DMS153 treated with DMSO at 0.1 percent for 48 hours (cell line): ENCODE measurements at regions not wholly inside any gene's neighbourhood (a gene's known extent, or its start where the extent isn't known, plus 50 kb on each side); places are given as distances from the start of the nearest gene placed in this dataset.

Source experiments
- DNase-seq: peaks from one replicate; lab custom pipeline; 2025; ENCODE audit not compliant: unreplicated experiment; lab: John Stamatoyannopoulos, UW

DNA sequence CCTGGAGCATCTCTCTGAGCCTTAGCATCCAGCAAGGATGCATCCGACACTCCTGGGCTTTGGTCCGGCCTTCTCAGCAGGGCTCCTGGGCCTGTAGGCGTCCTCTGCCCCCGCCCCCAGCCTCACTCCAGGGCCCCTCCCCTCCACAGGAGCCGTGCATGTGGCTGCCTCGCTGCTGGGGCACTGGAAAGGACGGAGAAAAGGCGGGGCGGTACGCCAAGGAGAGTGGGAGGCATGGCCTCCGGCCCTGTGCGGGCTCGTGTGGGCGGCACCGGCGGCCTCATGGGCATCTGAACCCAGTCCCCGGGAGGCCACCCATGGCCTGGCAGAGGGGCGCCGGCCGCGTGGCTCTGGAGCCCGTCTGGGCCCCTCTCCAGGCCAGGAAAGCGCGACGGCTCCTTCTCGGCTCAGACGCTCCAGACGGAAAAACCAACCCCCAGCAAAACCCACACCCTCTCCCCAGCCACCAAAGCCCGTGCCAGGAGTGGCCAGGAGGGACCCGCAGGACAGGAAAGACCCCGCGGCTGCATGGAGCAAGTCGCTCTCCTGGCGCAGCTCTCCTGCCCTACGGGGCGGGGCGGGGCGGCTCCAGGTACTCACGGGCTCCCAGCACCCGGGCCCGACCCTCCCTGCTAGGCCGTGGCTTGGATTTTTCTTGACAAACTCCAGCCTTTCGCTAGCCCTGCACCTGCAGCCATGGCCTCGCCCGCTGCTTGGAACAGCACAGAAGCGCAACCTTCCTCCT, 419.9 kb downstream of the QKI start:
- no peak for DNase-seq

DNA sequence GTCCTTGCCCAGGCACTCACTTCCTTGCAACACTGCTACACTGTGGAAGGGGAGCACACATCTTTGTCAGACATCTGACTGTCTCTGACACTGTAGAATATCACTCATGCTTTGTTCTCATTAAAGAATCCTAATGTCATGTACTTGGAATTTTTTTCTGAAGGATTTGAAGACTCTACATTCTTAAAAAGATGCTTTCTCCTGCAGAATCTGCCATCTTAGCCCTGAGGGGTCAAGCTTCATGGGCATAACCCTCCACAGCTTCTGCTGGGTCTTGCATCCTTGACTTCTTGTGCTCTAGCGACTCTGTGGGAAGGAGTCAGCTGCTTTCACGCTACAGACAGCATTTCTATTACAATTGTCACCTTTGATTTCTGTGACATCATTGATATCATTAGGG, 417.2 kb downstream of the QKI start:
- DNase-seq = no peak

DNA sequence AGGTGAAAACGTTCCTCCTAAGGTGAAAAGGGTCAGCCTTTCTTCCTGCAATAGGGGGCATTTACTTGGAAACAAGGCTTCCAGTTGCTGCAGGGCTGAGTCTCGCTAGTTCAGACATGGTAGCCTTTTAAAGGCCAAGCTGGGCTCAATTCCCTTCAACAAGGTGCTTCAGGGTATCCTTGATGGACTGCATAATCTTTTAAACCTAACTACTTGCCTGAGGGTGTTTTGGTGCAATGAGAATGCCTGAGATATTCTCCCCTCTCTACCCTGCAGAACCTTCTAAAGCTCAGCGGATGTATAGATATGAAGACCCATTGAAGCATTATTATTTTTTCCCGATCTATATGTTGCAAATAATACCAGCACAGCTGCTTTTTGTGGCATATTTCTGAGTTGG, 416.1 kb downstream of the QKI start:
- no peak for DNase-seq

DNA sequence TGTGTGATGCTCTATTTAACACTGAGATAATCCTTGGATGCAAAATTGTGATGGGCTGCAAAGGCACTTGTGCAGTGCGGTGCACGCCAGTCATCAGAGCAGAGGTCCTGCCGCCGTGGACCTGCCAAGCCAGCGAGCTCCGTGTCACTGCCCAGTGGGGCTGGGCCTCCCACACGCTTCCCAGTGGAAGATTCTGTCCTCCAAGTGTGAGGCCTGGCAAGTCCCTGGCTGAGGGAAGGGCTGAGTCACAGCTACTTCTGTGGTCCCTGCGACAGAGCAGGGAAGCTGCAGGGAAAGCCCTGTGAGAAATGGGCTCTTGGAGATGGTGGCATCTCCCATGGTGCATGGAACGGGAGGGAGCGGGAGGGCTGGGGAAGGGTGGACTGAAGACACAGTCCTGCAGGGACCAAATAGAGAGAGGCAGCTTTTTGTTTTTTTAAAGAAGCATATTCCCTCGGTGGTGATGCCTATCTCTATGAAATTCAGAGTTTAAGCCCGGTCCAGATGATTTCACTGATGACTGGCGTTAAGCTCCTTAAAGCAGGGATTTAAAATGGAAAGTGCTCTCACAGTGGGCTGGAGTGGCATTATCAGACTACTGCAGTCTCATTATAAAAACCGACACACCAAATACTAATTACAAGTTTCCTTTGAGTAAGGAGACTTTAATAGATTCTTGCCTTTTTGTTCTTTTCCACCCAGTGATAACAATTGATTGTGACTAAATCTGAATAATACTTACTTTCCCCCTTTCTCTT, 413.7 kb downstream of the QKI start:
- DNase-seq = no peak

DNA sequence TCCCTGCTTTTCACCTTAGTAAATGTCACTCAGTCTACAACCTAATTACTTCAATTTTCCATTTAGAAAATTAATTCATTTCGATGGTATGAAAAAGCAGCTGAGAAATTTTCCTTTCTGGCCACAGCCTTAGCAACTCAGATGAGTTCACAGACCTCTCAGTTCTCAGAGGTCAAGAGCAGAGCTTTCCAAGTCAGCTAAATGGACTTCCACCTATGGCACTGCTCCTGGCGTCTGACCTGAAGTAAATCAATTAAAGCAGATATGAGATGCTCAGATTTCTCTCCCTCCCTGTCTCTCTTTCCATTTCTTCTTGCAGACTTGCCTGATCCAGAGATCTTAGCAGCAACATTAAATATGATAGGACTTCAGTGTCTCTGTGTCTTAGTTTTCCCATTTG, 412.6 kb downstream of the QKI start:
- no peak for DNase-seq

DNA sequence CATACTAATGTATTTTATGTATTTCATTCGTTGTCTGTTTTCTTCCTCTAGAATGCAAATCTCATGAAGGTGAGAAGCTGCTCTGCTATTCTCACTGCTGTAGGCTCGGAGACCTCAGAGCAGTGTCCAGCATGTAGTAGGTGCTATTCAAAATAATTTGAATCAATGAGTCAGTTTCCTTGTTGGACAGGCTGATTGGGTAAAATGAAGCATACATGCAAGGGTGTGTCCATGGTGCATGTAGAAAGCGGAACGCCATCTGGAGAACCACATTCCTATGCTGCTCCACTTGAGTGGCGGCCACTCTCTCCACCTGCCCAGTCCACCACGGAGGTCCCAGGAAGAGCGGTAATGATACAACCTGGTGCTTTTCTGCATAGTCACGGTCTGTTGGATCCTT, 412.1 kb downstream of the QKI start:
- no peak for DNase-seq

DNA sequence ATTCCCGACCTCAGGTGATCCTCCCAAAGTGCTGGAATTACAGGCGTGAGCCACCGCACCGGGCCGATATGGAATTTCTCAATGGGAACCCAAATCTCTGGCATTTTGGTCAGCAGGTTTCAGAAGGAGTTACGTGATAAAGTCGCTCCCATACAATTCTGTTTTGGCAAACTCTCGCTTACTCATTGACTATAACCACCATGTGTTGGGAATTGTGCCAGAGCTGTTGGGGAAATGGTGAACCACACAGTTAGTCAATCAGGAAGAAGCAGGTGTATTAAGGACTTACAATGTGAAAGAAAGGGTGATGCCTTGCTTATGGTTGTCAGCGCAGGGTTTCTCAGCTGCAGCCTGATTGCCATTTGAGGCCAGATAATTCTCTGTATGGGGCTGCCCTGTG, 410.5 kb downstream of the QKI start:
- DNase-seq = no peak

DNA sequence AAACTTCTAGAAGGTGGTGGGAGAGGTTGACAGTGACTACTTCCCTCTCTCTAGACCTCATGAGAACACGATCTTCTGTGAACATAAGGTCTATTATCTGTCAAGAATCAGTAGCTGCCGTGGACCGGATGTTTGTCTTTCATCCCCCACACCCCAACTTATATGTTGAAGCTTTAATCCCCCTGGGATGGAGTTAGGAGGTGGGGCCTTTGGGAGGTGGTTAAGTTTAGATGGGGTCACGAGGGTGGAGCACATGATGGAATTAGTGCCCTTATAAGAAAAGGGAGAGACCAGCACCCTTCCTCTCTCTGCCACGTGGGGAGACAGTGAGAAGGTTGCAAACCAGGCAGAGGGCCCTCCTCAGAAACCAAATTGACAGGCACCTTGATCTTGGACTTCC, 409.1 kb downstream of the QKI start:
- DNase-seq = no peak

DNA sequence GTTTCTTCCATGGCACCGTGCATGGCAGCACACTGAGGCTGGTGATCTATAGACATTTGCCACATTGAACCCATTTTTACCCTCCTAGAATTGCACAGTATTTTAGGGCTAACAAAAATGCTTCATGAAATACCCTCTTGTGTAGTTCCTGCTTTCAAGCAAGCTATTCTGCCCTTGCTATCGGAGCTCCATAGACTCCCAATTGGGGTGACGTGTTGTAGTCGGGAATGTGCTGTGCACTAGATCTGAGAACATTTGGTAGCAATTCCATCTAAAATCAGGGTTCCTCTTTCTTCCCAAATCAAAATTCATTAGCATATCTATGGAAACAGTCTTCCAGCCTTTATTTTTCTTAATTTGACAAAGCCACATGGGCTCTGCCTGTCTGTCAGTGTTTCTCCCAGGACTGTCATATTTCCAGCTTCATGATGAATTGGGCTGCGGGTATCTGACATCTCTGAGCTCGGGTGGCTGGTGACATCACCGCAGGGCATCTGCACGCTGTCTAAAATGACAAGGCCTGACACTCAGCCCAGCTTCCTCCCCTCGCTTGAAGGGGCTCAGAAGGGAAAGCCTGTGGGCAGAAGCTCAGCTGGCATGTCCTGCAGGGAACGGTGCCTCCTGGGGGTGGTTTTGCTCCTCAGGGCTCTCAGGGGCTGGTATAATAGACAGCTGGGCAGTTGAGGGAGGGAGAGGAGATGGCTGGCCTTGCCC, 406.4 kb downstream of the QKI start:
- no peak for DNase-seq

DNA sequence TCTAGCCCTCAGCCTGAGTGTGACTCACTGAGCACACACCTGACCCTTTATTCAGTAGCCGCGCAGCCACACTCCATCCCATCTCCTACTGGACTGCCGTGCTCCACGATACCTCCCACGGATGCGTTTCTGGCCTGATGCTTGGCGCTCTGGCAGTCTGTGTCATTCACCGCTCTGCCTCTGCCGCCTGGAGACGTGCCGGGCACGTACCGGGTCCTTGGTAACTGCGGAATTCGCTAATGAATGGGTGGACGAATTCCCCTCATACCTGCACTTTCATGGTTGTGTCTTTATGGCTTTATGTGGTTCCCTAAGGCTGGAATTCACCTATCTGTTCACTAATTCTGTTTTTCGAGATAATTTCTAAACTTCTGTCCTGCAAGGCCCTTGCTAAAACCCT, 405.7 kb downstream of the QKI start:
- DNase-seq = no peak

DNA sequence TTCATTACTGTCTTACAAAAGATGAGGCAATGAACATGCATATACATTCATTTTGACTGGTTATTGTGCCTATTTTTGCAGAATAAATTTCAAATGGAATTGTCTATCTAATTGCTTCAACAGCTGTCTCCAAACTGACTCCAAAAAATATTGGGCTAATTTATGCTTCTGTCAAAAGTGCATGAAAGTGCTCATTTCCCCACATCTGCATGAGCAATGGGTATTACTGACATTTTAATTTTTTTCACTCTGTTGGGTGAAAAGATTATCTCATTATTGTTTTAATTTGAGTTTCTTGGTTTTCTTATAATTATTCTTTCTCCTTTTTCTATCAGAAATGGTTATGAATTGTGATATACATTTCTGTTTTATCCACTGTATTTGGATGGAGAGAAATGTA, 404.2 kb downstream of the QKI start:
- no peak for DNase-seq

DNA sequence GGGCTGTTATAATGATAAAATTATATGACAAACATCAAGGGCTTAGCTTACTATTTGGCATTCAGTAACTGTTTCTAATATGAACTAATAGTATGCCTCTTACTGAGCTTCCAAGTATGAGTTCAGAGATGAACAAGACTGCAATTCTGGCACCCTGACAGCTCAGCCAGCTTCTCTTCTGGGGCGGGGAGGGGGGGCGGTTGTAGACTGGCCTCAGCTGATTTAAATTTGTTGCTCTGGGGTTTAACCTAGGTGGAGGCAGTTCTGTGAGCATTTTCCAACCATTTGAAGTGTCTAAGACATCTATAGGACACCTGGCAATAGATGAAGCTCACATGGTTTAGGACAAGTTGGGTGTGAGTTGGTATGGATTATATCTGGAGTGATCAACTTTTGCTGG, 401.9 kb downstream of the QKI start:
- no peak for DNase-seq

DNA sequence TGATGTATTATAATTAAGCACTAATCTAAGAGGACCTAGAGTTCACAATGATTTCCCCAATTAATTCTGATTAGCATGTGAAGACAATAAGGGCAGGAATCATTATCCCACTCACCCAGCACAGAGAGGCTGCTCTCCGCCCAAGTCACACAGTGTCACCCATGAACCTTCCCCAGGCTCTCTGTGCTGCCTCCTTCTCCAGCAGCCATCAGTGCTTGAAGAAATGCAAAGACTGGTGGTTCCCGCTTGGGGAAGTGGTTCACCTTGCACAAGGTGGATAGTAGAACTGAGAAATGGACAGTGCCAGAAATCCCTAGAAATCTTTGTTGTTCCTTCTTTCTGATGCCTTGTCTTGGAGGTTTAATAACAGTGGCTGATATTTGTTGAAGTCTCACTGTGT, 401.3 kb downstream of the QKI start:
- DNase-seq = no peak

DNA sequence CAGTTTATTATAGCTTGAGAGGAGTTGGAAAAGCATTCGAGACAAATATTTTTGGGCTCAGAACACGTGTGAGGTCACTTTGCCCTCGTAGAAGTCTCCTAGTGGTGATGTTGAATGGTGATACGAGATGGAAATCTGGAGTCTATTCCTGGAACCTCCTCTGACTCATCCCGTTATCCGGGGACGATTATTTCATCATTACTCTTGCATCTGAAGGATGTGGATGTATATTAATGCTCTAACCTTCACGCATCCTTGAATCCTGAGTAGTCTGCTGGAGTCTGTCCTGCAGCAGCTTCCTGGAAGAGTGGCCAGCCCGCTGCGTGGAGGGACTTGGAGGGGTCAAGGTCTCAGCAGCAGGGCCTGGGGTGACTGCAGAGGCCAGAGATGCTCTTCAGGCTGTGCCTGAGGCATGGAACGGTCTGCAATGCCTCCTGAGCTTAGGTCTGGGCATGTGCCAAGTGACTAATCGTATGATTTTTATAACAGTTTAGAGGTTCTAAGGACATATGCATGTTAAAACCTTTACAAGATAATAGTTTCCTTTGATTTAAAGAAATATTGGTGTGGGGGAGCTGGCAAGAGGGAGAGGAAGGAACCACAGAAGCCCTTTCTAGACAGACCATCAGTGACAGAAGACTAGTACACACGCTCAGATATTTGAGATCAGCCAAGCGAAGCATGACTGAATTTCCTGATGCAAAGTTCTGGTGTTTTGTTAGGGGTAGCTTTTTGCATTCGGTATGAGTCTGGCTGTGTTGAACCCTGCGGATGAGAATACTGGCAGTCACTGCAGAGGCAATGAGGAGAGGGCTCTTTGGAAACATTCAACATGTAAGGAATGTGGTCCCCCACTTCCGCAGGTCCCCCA, 400.2 kb downstream of the QKI start:
- no peak for DNase-seq

DNA sequence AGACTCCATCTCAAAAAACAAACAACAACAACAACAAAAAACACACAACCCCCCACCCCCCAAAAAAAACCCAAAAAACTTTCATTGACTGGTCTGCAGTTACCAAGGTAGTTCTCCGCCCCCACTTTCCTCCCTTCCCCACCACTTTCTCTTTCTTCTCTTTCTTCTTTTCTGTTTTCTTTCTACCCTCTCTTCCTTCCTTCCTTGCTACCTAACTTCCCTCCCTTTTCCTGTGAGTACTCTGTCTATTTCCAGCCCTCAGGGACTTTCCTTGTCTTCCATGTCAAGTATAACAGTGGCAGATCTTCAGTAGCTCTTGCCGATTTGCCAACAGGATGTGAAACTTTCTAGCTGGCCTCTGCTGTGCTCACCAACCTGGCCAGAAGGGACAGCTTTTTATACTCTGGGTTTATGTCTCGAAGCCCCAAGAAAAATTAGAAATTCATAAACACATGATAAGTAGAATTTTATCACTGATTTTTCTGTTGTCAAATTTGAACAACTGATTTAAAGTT, 399.5 kb downstream of the QKI start:
- no peak for DNase-seq

DNA sequence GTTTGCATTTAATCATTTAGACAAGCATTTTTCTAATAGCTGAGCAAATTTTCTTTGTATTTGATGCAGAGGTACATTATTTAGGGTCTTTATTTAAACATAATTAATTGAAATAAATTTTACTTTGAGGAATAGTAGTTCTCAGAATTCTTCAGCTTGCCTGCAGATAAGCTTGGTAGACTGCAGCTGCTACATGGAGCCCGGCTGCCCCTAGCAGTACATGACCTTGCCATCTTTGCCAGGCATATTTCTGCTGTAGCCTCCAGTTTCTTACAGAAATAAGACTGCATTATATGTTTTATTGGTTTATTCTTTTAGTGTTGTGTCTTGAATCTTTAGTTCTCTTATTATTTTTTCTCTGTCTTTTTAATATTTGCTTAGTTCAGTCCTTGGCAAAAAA, 396.8 kb downstream of the QKI start:
- no peak for DNase-seq

DNA sequence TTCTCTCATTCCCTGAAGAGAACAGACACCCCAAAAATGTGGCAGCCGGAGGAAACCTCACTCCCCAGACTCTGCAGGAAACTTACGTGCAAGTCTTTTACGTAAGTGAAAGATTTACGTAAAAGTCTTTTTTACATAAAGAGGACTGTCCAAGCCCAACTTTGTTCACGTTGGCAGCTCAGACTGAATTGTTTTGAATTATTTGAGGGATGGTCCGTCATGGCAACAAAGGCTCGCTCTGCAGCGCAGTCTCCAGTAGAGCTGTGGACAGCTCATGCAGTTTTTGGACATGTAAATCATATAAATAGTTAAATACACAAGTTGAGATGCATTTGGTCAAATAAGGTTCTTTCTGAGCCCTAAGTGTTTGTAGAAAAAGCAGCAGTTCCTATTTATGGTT, 394.8 kb downstream of the QKI start:
- DNase-seq = no peak

DNA sequence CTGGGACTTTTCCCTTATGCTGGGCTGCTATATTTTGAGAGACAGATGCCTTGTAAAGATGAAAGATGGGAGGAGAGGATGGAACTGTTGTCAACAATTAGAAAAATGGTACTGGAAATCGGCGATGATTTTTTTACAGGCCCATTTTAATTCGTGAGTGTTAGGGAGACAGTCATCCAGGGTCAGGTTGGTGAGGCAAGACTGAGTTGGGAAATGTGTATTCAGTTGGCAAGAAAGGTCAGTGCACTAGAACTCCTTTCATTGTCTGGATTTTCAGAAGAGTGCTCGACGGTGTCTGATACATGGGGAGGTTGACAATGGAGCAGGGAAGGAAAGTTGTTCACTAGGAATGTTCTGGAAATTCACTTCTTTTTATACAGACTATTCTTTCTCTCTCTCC, 394.4 kb downstream of the QKI start:
- DNase-seq = no peak

DNA sequence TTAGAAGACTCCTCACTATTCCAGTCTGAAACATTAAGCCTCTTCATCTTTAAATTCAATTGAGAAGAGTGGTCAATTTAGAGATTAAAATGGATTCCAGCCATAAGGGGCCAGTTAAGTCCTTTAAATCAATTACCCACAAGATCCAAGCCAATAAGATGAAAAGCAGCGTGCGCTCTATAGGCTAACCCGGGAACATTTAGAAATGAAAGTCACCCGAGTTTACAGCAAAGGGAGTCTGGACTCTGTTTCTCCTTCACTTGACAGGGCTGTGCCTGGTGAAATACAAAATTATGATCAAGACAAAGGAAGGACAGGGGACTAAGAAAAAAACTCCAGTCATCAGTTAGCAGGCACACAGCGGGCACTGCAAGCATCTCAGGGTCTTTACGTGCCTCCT, 393.7 kb downstream of the QKI start:
- DNase-seq = no peak

DNA sequence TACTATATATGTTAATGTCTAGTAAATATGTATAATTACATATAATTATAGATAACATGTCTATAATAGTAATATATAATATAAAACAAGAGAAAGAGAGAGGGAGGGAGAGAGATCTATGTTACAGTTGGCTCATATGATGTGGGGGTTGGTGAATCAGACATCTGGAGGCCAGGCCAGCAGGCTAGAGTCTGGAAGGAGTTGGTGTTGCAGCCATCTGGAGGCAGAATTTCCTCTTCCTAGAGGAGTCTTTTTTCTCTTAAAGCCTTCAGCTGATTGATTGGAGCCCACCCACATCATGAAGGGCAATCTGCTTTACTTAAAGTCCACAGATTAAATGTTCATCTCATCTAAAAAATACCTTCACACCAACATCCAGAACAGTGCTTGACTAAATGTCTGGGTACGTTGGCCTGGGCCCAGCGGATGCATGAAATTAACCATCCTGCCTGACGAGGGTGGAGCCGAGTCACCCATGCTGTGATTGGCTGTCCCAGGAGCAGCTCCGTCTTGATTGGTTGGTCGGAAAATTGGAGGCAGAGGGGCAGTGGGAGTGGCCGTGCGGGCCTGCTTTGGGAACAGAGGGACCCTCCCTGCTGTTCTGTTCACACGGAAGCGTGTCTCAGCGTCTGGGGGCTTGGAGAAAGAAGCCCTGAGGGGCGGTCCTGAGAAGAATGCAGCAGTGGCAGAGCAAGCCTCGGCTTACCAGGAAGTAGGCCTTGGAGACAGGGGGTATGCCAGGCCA, 392.4 kb downstream of the QKI start:
- DNase-seq = no peak
